Endodermal cell (in vitro differentiated cells): ENCODE measurements at regions not wholly inside any gene's neighbourhood (a gene's known extent, or its start where the extent isn't known, plus 50 kb on each side); places are given as distances from the start of the nearest gene placed in this dataset.

Experiments used
- DNase-seq: peaks from one replicate; pipeline ENCODE4 v3.0.0-alpha.2; 2017
- H3K27ac ChIP-seq: 2 replicates; pipeline ENCODE4 v1.5.1; 2013; ENCODE audit warnings: mild to moderate bottlenecking, low read depth, low read length, moderate library complexity
- H3K27me3 ChIP-seq: 2 replicates; pipeline ENCODE4 v1.6.1; 2013; ENCODE audit warnings: mild to moderate bottlenecking, low read length, moderate library complexity; ENCODE audit not compliant: insufficient read depth, control insufficient read depth, poor library complexity, severe bottlenecking
- H3K36me3 ChIP-seq: 2 replicates; pipeline ENCODE4 v1.7.0; 2013; ENCODE audit warnings: mild to moderate bottlenecking, low read length, moderate library complexity; ENCODE audit not compliant: control insufficient read depth, insufficient read depth
- H3K4me1 ChIP-seq: one replicate; pipeline ENCODE4 v1.7.0; 2013; ENCODE audit warnings: low read length; ENCODE audit not compliant: control insufficient read depth, insufficient read depth
- H3K4me3 ChIP-seq: 2 replicates; pipeline ENCODE4 v1.5.1; 2013; ENCODE audit warnings: mild to moderate bottlenecking, low read length, moderate library complexity
- H3K9ac ChIP-seq: 2 replicates; pipeline ENCODE4 v1.6.1; 2013; ENCODE audit warnings: mild to moderate bottlenecking, low read length, moderate library complexity; ENCODE audit not compliant: poor library complexity, severe bottlenecking; ENCODE audit errors: extremely low read depth
- H3K9me3 ChIP-seq: 2 replicates; pipeline ENCODE4 v1.6.1; 2013; ENCODE audit warnings: mild to moderate bottlenecking, low read length, moderate library complexity; ENCODE audit not compliant: control insufficient read depth
- H3K27ac Mint-ChIP-seq: 2 replicates; pipeline ENCODE4 v1.8.0; 2020; ENCODE audit warnings: mixed read lengths
- H3K27me3 Mint-ChIP-seq: 2 replicates; pipeline ENCODE4 v1.8.0; 2021; ENCODE audit warnings: mild to moderate bottlenecking, mixed read lengths; ENCODE audit not compliant: insufficient read depth
- H3K36me3 Mint-ChIP-seq: 2 replicates; pipeline ENCODE4 v1.8.0; 2020; ENCODE audit warnings: low read depth, mixed read lengths
- H3K4me1 Mint-ChIP-seq: 2 replicates; pipeline ENCODE4 v1.8.0; 2020; ENCODE audit warnings: mixed read lengths
- H3K4me3 Mint-ChIP-seq: 2 replicates; pipeline ENCODE4 v1.8.0; 2020; ENCODE audit warnings: mild to moderate bottlenecking, moderate library complexity, mixed read lengths
- H3K9me3 Mint-ChIP-seq: 2 replicates; pipeline ENCODE4 v1.8.0; 2020; ENCODE audit warnings: mild to moderate bottlenecking, mixed read lengths
- CTCF ChIP-seq: fragments of 200-600 bp; sonication (generic); conservative IDR thresholded peaks from 2 replicates; pipeline ENCODE4 v1.5.0; 2021; ENCODE audit warnings: antibody characterized with exemption, mild to moderate bottlenecking
- WGBS, 2 experiments: methylation state at CpG; one replicate each; pipeline versions ENCODE4 v1.1.5 to v1.1.7; 2013; ENCODE audit warnings: missing lambda C conversion rate in 2 of 2, mixed read lengths in 1 of 2; ENCODE audit not compliant: insufficient coverage in 1 of 2, insufficient read length in 1 of 2; 5-methylcytosine and 5-hydroxymethylcytosine counted together

- Mint-ChIP-seq H3K27ac (no peak overlapping the region), H3K4me3 (no peak overlapping the region), H3K9me3 (no peaks in the 10 kb centered on the region), H3K27me3 (no peaks in the 10 kb centered on the region), H3K4me1 (peaks cover 6% of the 10 kb centered on the region), H3K36me3 (no peaks in the 10 kb centered on the region)
- Histone ChIP-seq H3K4me3 (no peak overlapping the region), H3K9me3 (peaks cover 8% of the 10 kb centered on the region), H3K27me3 (no peaks in the 10 kb centered on the region), H3K27ac (no peak overlapping the region), H3K9ac (no peak overlapping the region), H3K4me1 (no peaks in the 10 kb centered on the region), H3K36me3 (no peaks in the 10 kb centered on the region)
- no peak for TF ChIP-seq CTCF
- 33 to 54% methylated on average over 1 to 3 of the region's 3 CpGs for WGBS, 2 experiments
- DNase-seq, result no peak
These were observed 112.2 kb upstream of the SLC4A7 start for GRCh38 chr3:27596334-27596841.

GRCh38 chr3:27594096-27594690 is 110.0 kb upstream of the SLC4A7 start:
- Histone ChIP-seq H3K27me3 (no peaks in the 10 kb centered on the region), H3K27ac (no peak overlapping the region), H3K4me3 (no peak overlapping the region), H3K4me1 (peaks cover 5% of the 10 kb centered on the region), H3K9me3 (no peaks in the 10 kb centered on the region), H3K36me3 (no peaks in the 10 kb centered on the region), H3K9ac (no peak overlapping the region)
- Mint-ChIP-seq H3K4me1 (peaks cover 24% of the 10 kb centered on the region), H3K9me3 (no peaks in the 10 kb centered on the region), H3K27me3 (no peaks in the 10 kb centered on the region), H3K27ac (no peak overlapping the region), H3K36me3 (no peaks in the 10 kb centered on the region), H3K4me3 (no peak overlapping the region)
- DNase-seq, result no peak
- no peak for TF ChIP-seq CTCF
- WGBS, 2 experiments, result 79% methylated on average over 1 of the region's 1 CpG; no CpG with 5 or more reads in 1 of the 2 experiments

GRCh38 chr3:27593173-27593572 is 109.0 kb upstream of the SLC4A7 start:
- Mint-ChIP-seq H3K9me3 (no peaks in the 10 kb centered on the region), H3K4me3 (no peak overlapping the region), H3K36me3 (no peaks in the 10 kb centered on the region), H3K27me3 (no peaks in the 10 kb centered on the region), H3K27ac (no peak overlapping the region), H3K4me1 (peaks cover 24% of the 10 kb centered on the region)
- no peak overlapping the region for H3K9ac ChIP-seq
- no peak overlapping the region for H3K27ac ChIP-seq
- peaks cover 5% of the 10 kb centered on the region for H3K4me1 ChIP-seq
- DNase-seq, result no peak
- no peaks in the 10 kb centered on the region for H3K9me3 ChIP-seq
- H3K4me3 ChIP-seq, result no peak overlapping the region
- H3K27me3 ChIP-seq, result no peaks in the 10 kb centered on the region
- 88 to 100% methylated on average over 2 of the region's 2 CpGs for WGBS, 2 experiments
- no peaks in the 10 kb centered on the region for H3K36me3 ChIP-seq
- no peak for TF ChIP-seq CTCF
